Stimulated activated memory B cell treated with anti-CD40 and anti-IgM and Interleukin-4, amounts not matched to agents 10 μg/mL and 1 μg/mL and 100 μg/mL, for 72 hours (primary cell): ENCODE measurements at regions not wholly inside any gene's neighbourhood (a gene's known extent, or its start where the extent isn't known, plus 50 kb on each side); places are given as distances from the start of the nearest gene placed in this dataset.

ENCODE experiments used
- ATAC-seq: fragments of 150-1000 bp; cut with Tn5 transposase; 2 replicates; pipeline ENCODE4 v1.10.0; 2021
- H3K27ac Mint-ChIP-seq: one replicate; pipeline ENCODE4 v1.8.0; 2022; ENCODE audit warnings: mild to moderate bottlenecking, mixed read lengths
- H3K27me3 Mint-ChIP-seq: one replicate; pipeline ENCODE4 v1.8.0; 2022; ENCODE audit warnings: mixed read lengths
- H3K36me3 Mint-ChIP-seq: one replicate; pipeline ENCODE4 v1.8.0; 2022; ENCODE audit warnings: mixed read lengths
- H3K4me1 Mint-ChIP-seq: one replicate; pipeline ENCODE4 v1.8.0; 2022; ENCODE audit warnings: mixed read lengths
- H3K4me3 Mint-ChIP-seq: one replicate; pipeline ENCODE4 v1.8.0; 2022; ENCODE audit warnings: mild to moderate bottlenecking, moderate library complexity, mixed read lengths
- H3K9me3 Mint-ChIP-seq: one replicate; pipeline ENCODE4 v1.8.0; 2022; ENCODE audit warnings: mixed read lengths

GRCh38 chr12:75974323-75975187 is 57.0 kb downstream of the PHLDA1 start:
- H3K4me3 Mint-ChIP-seq = no peak overlapping the region
- H3K27ac Mint-ChIP-seq = no peak overlapping the region
- peaks cover 8% of the 10 kb centered on the region for H3K27me3 Mint-ChIP-seq
- H3K9me3 Mint-ChIP-seq = no peaks in the 10 kb centered on the region
- no peak for ATAC-seq
- peaks cover 38% of the 10 kb centered on the region for H3K4me1 Mint-ChIP-seq
- no peaks in the 10 kb centered on the region for H3K36me3 Mint-ChIP-seq

GRCh38 chr12:75971253-75971652 is 60.3 kb downstream of the PHLDA1 start:
- Mint-ChIP-seq H3K4me3 (no peak overlapping the region), H3K27me3 (peaks cover 9% of the 10 kb centered on the region), H3K9me3 (no peaks in the 10 kb centered on the region), H3K27ac (no peak overlapping the region), H3K4me1 (peaks cover 10% of the 10 kb centered on the region), H3K36me3 (no peaks in the 10 kb centered on the region)
- no peak for ATAC-seq

GRCh38 chr12:75970310-75970709 is 61.3 kb downstream of the PHLDA1 start:
- Mint-ChIP-seq H3K4me3 (no peak overlapping the region), H3K27me3 (peaks cover 9% of the 10 kb centered on the region), H3K4me1 (peaks cover 7% of the 10 kb centered on the region), H3K27ac (peak overlapping the region; percentile 37), H3K36me3 (no peaks in the 10 kb centered on the region), H3K9me3 (no peaks in the 10 kb centered on the region)
- no peak for ATAC-seq

- Mint-ChIP-seq H3K4me1 (peaks cover 7% of the 10 kb centered on the region), H3K4me3 (no peak overlapping the region), H3K36me3 (no peaks in the 10 kb centered on the region), H3K27ac (peak overlapping the region; percentile 37), H3K9me3 (no peaks in the 10 kb centered on the region), H3K27me3 (peaks cover 9% of the 10 kb centered on the region)
- ATAC-seq = no peak
Measured at GRCh38 chr12:75969768-75970167, 61.8 kb downstream of the PHLDA1 start.

- H3K27ac Mint-ChIP-seq = no peak overlapping the region
- H3K4me1 Mint-ChIP-seq = peaks cover 15% of the 10 kb centered on the region
Measured at GRCh38 chr12:75965661-75966060, 65.9 kb downstream of the PHLDA1 start.

GRCh38 chr12:75964150-75964549 is 67.4 kb downstream of the PHLDA1 start:
- Mint-ChIP-seq H3K9me3 (no peaks in the 10 kb centered on the region), H3K27ac (no peak overlapping the region), H3K36me3 (no peaks in the 10 kb centered on the region), H3K4me3 (no peak overlapping the region), H3K4me1 (peaks cover 8% of the 10 kb centered on the region), H3K27me3 (no peaks in the 10 kb centered on the region)
- peak; percentile 65 for ATAC-seq

More at GRCh38 chr12:75965661-75966060, 65.9 kb downstream of the PHLDA1 start:
- no peak overlapping the region for H3K4me3 Mint-ChIP-seq
- ATAC-seq = no peak
- H3K36me3 Mint-ChIP-seq = no peaks in the 10 kb centered on the region
- H3K27me3 Mint-ChIP-seq = peaks cover 9% of the 10 kb centered on the region
- H3K9me3 Mint-ChIP-seq = no peaks in the 10 kb centered on the region

GRCh38 chr12:75961878-75962277 is 69.7 kb downstream of the PHLDA1 start:
- H3K4me1 Mint-ChIP-seq = peaks cover 8% of the 10 kb centered on the region
- no peaks in the 10 kb centered on the region for H3K27me3 Mint-ChIP-seq
- no peaks in the 10 kb centered on the region for H3K36me3 Mint-ChIP-seq
- no peak for ATAC-seq
- no peak overlapping the region for H3K4me3 Mint-ChIP-seq
- H3K9me3 Mint-ChIP-seq = no peaks in the 10 kb centered on the region
- H3K27ac Mint-ChIP-seq = no peak overlapping the region

GRCh38 chr12:75960954-75961661 is 70.5 kb downstream of the PHLDA1 start:
- Mint-ChIP-seq H3K36me3 (no peaks in the 10 kb centered on the region), H3K27ac (no peak overlapping the region), H3K4me1 (peaks cover 8% of the 10 kb centered on the region), H3K9me3 (no peaks in the 10 kb centered on the region), H3K27me3 (no peaks in the 10 kb centered on the region), H3K4me3 (no peak overlapping the region)
- no peak for ATAC-seq

GRCh38 chr12:75960086-75960910 is 71.3 kb downstream of the PHLDA1 start:
- Mint-ChIP-seq H3K36me3 (no peaks in the 10 kb centered on the region), H3K27me3 (no peaks in the 10 kb centered on the region), H3K4me1 (peaks cover 8% of the 10 kb centered on the region), H3K9me3 (no peaks in the 10 kb centered on the region), H3K4me3 (no peak overlapping the region), H3K27ac (no peak overlapping the region)
- ATAC-seq = no peak

GRCh38 chr12:75959506-75959905 is 72.1 kb downstream of the PHLDA1 start:
- Mint-ChIP-seq H3K27me3 (no peaks in the 10 kb centered on the region), H3K36me3 (no peaks in the 10 kb centered on the region), H3K27ac (no peak overlapping the region), H3K4me1 (peaks cover 7% of the 10 kb centered on the region), H3K4me3 (no peak overlapping the region), H3K9me3 (no peaks in the 10 kb centered on the region)
- ATAC-seq = no peak

- no peaks in the 10 kb centered on the region for H3K9me3 Mint-ChIP-seq
- no peak for ATAC-seq
- no peaks in the 10 kb centered on the region for H3K36me3 Mint-ChIP-seq
- H3K4me1 Mint-ChIP-seq = peaks cover 3% of the 10 kb centered on the region
- H3K27ac Mint-ChIP-seq = no peak overlapping the region
- no peaks in the 10 kb centered on the region for H3K27me3 Mint-ChIP-seq
- no peak overlapping the region for H3K4me3 Mint-ChIP-seq
Measured at GRCh38 chr12:75959060-75959459, 72.5 kb downstream of the PHLDA1 start.

GRCh38 chr12:75955251-75955650 is 76.3 kb downstream of the PHLDA1 start:
- H3K9me3 Mint-ChIP-seq = no peaks in the 10 kb centered on the region
- no peaks in the 10 kb centered on the region for H3K4me1 Mint-ChIP-seq
- no peaks in the 10 kb centered on the region for H3K27me3 Mint-ChIP-seq
- ATAC-seq = no peak
- H3K4me3 Mint-ChIP-seq = no peak overlapping the region
- H3K36me3 Mint-ChIP-seq = no peaks in the 10 kb centered on the region
- no peak overlapping the region for H3K27ac Mint-ChIP-seq

- Mint-ChIP-seq H3K4me3 (no peak overlapping the region), H3K27ac (no peak overlapping the region), H3K36me3 (no peaks in the 10 kb centered on the region), H3K9me3 (no peaks in the 10 kb centered on the region), H3K4me1 (no peaks in the 10 kb centered on the region), H3K27me3 (no peaks in the 10 kb centered on the region)
- ATAC-seq = no peak
Measured at GRCh38 chr12:75954749-75955148, 76.8 kb downstream of the PHLDA1 start.

GRCh38 chr12:75954041-75954440 is 77.5 kb downstream of the PHLDA1 start:
- Mint-ChIP-seq H3K27me3 (no peaks in the 10 kb centered on the region), H3K4me1 (no peaks in the 10 kb centered on the region), H3K27ac (no peak overlapping the region), H3K9me3 (no peaks in the 10 kb centered on the region), H3K4me3 (no peak overlapping the region), H3K36me3 (no peaks in the 10 kb centered on the region)
- ATAC-seq = no peak

GRCh38 chr12:75953312-75953906 is 78.2 kb downstream of the PHLDA1 start:
- no peaks in the 10 kb centered on the region for H3K36me3 Mint-ChIP-seq
- H3K9me3 Mint-ChIP-seq = no peaks in the 10 kb centered on the region
- H3K27ac Mint-ChIP-seq = no peak overlapping the region
- no peak for ATAC-seq
- H3K4me3 Mint-ChIP-seq = no peak overlapping the region
- H3K27me3 Mint-ChIP-seq = no peaks in the 10 kb centered on the region
- no peaks in the 10 kb centered on the region for H3K4me1 Mint-ChIP-seq
